ENCODE measurements at regions not wholly inside any gene's neighbourhood (a gene's known extent, or its start where the extent isn't known, plus 50 kb on each side); places are given as distances from the start of the nearest gene placed in this dataset.

GRCh38 chr11:115645631-115646317, 141.6 kb upstream of the CADM1 start:
- Histone ChIP-seq H3K9me3 (ENCODE audit: control insufficient read depth in 2 of 3, insufficient read depth in 1 of 3, low read length in 3 of 3) (no peaks in the 10 kb centered on the region), H3K36me3 (ENCODE audit: control insufficient read depth in 2 of 3, insufficient read depth in 3 of 3, low read length in 3 of 3) (no peaks in the 10 kb centered on the region), H3K27me3 (ENCODE audit: control insufficient read depth, insufficient read depth, low read length) (no peaks in the 10 kb centered on the region), H3K27ac (ENCODE audit: low read depth in 2 of 2, low read length in 2 of 2) (no peak overlapping the region), H3K9ac (ENCODE audit: low read length in 3 of 3) (no peak overlapping the region), H3K4me3 (ENCODE audit: low read length in 3 of 3) (no peak overlapping the region), H3K4me1 (ENCODE audit: control insufficient read depth in 2 of 3, insufficient read depth in 2 of 3, low read depth in 1 of 3, low read length in 3 of 3) (no peaks in the 10 kb centered on the region)
- intact Hi-C loops (cut with DNase I), result no loop called here
- DNase-seq (peak in 4 of 5 donors; percentile 55 to 82 (median 56)), FAIRE-seq (no peak)
- no peak for TF ChIP-seq CTCF (IDR thresholded peaks at IDR 0.05; ENCODE audit: borderline replicate concordance, extremely low read depth, insufficient read depth)

GRCh38 chr11:115644856-115645255, 140.6 kb upstream of the CADM1 start:
- no peak for TF ChIP-seq CTCF (IDR thresholded peaks at IDR 0.05; ENCODE audit: borderline replicate concordance, extremely low read depth, insufficient read depth)
- Histone ChIP-seq H3K27ac (ENCODE audit: low read depth in 2 of 2, low read length in 2 of 2) (no peak overlapping the region), H3K9ac (ENCODE audit: low read length in 3 of 3) (no peak overlapping the region), H3K4me3 (ENCODE audit: low read length in 3 of 3) (no peak overlapping the region), H3K36me3 (ENCODE audit: control insufficient read depth in 2 of 3, insufficient read depth in 3 of 3, low read length in 3 of 3) (no peaks in the 10 kb centered on the region), H3K27me3 (ENCODE audit: control insufficient read depth, insufficient read depth, low read length) (no peaks in the 10 kb centered on the region), H3K9me3 (ENCODE audit: control insufficient read depth in 2 of 3, insufficient read depth in 1 of 3, low read length in 3 of 3) (no peaks in the 10 kb centered on the region), H3K4me1 (ENCODE audit: control insufficient read depth in 2 of 3, insufficient read depth in 2 of 3, low read depth in 1 of 3, low read length in 3 of 3) (no peaks in the 10 kb centered on the region)
- DNase-seq (peak in 3 of 5 donors; percentile 60 to 68 (median 61)), FAIRE-seq (no peak)
- intact Hi-C loops (cut with DNase I), result no loop called here

- Histone ChIP-seq H3K4me1 (ENCODE audit: control insufficient read depth in 2 of 3, insufficient read depth in 2 of 3, low read depth in 1 of 3, low read length in 3 of 3) (no peaks in the 10 kb centered on the region), H3K36me3 (ENCODE audit: control insufficient read depth in 2 of 3, insufficient read depth in 3 of 3, low read length in 3 of 3) (no peaks in the 10 kb centered on the region), H3K9ac (ENCODE audit: low read length in 3 of 3) (no peak overlapping the region), H3K4me3 (ENCODE audit: low read length in 3 of 3) (no peak overlapping the region), H3K27ac (ENCODE audit: low read depth in 2 of 2, low read length in 2 of 2) (no peak overlapping the region), H3K9me3 (ENCODE audit: control insufficient read depth in 2 of 3, insufficient read depth in 1 of 3, low read length in 3 of 3) (no peaks in the 10 kb centered on the region), H3K27me3 (ENCODE audit: control insufficient read depth, insufficient read depth, low read length) (no peaks in the 10 kb centered on the region)
- DNase-seq (peak in 3 of 5 donors; percentile 32 to 51 (median 50)), FAIRE-seq (no peak)
- intact Hi-C loops (cut with DNase I), result no loop called here
- no peak for TF ChIP-seq CTCF (IDR thresholded peaks at IDR 0.05; ENCODE audit: borderline replicate concordance, extremely low read depth, insufficient read depth)
These were observed 139.5 kb upstream of the CADM1 start for GRCh38 chr11:115643549-115644270.
